Daoy (cell line): ENCODE measurements at regions not wholly inside any gene's neighbourhood (a gene's known extent, or its start where the extent isn't known, plus 50 kb on each side); places are given as distances from the start of the nearest gene placed in this dataset.
"Not testable (repeated sequence)": the region's sequence is repeated elsewhere in the genome, so short reads cannot be mapped to it uniquely, and the experiment has no call there.

ENCODE experiments used
- DNase-seq: peaks from one replicate; pipeline ENCODE4 v3.0.0-alpha.2; 2015; ENCODE audit warnings: low read depth

- DNase-seq, result no peak
These were observed 471.9 kb downstream of the RPS29 start for GRCh38 chr14:49114161-49114893.

- no peak for DNase-seq
These were observed 479.2 kb downstream of the RPS29 start for GRCh38 chr14:49106741-49107667.

GRCh38 chr14:49105956-49106355 lies 480.2 kb downstream of the RPS29 start:
- no peak for DNase-seq

- no peak for DNase-seq
These were observed 480.7 kb downstream of the RPS29 start for GRCh38 chr14:49105512-49105911.

- no peak for DNase-seq
These were observed 493.8 kb downstream of the RPS29 start for GRCh38 chr14:49092345-49092744.

- no peak for DNase-seq
These were observed 497.1 kb downstream of the RPS29 start for GRCh38 chr14:49089107-49089506.

GRCh38 chr14:49073292-49073691 lies 512.9 kb downstream of the RPS29 start:
- DNase-seq, result not testable (repeated sequence)

GRCh38 chr14:49058511-49058910 lies 527.7 kb downstream of the RPS29 start:
- DNase-seq, result no peak

- no peak for DNase-seq
These were observed 528.2 kb downstream of the RPS29 start for GRCh38 chr14:49057838-49058510.

GRCh38 chr14:49056021-49056420 lies 530.2 kb downstream of the RPS29 start:
- DNase-seq, result no peak

- no peak for DNase-seq
These were observed 533.7 kb downstream of the RPS29 start for GRCh38 chr14:49052521-49052920.

GRCh38 chr14:49051328-49052060 lies 534.7 kb downstream of the RPS29 start:
- no peak for DNase-seq

- no peak for DNase-seq
These were observed 535.4 kb downstream of the RPS29 start for GRCh38 chr14:49050822-49051221.

GRCh38 chr14:49049711-49050110 lies 536.5 kb downstream of the RPS29 start:
- DNase-seq, result no peak

GRCh38 chr14:49044981-49045380 lies 541.2 kb downstream of the RPS29 start:
- no peak for DNase-seq

GRCh38 chr14:49036984-49037516 lies 549.1 kb downstream of the RPS29 start:
- DNase-seq, result no peak

GRCh38 chr14:49036266-49036665 lies 549.9 kb downstream of the RPS29 start:
- DNase-seq, result no peak

GRCh38 chr14:49033131-49033530 lies 553.0 kb downstream of the RPS29 start:
- no peak for DNase-seq

- DNase-seq, result not testable (repeated sequence)
These were observed 554.5 kb downstream of the RPS29 start for GRCh38 chr14:49031710-49032109.

- DNase-seq, result no peak
These were observed 566.6 kb downstream of the RPS29 start for GRCh38 chr14:49019467-49020115.

GRCh38 chr14:49017447-49017846 lies 568.7 kb downstream of the RPS29 start:
- no peak for DNase-seq
